CD4-positive, alpha-beta T cell treated with Interleukin-4 for 4 hours (primary cell): ENCODE measurements at regions not wholly inside any gene's neighbourhood (a gene's known extent, or its start where the extent isn't known, plus 50 kb on each side); places are given as distances from the start of the nearest gene placed in this dataset.

ENCODE experiments used
- DNase-seq: peaks from one replicate; pipeline ENCODE4 v3.0.0-alpha.2; 2020

- DNase-seq = no peak
These were observed 850.8 kb downstream of the BRD1 start for GRCh38 chr22:48976556-48977535.

GRCh38 chr22:48975886-48976285 is 851.8 kb downstream of the BRD1 start:
- DNase-seq = no peak

- no peak for DNase-seq
These were observed 852.3 kb downstream of the BRD1 start for GRCh38 chr22:48975316-48975741.

- DNase-seq = no peak
These were observed 853.0 kb downstream of the BRD1 start for GRCh38 chr22:48974443-48975315.

- DNase-seq = no peak
These were observed 854.0 kb downstream of the BRD1 start for GRCh38 chr22:48973694-48974041.

- no peak for DNase-seq
These were observed 854.5 kb downstream of the BRD1 start for GRCh38 chr22:48972979-48973693.

GRCh38 chr22:48968201-48968959 is 859.3 kb downstream of the BRD1 start:
- DNase-seq = no peak

GRCh38 chr22:48963405-48963804 is 864.3 kb downstream of the BRD1 start:
- no peak for DNase-seq

GRCh38 chr22:48961705-48962104 is 866.0 kb downstream of the BRD1 start:
- DNase-seq = no peak

- DNase-seq = no peak
These were observed 866.6 kb downstream of the BRD1 start for GRCh38 chr22:48960980-48961660.

- no peak for DNase-seq
These were observed 867.1 kb downstream of the BRD1 start for GRCh38 chr22:48960576-48960975.

- DNase-seq = no peak
These were observed 868.2 kb downstream of the BRD1 start for GRCh38 chr22:48959496-48959895.

- DNase-seq = no peak
These were observed 869.7 kb downstream of the BRD1 start for GRCh38 chr22:48957987-48958321.

GRCh38 chr22:48957311-48957986 is 870.2 kb downstream of the BRD1 start:
- no peak for DNase-seq

- DNase-seq = no peak
These were observed 872.0 kb downstream of the BRD1 start for GRCh38 chr22:48955351-48956311.

- no peak for DNase-seq
These were observed 872.8 kb downstream of the BRD1 start for GRCh38 chr22:48954781-48955311.

- DNase-seq = no peak
These were observed 873.8 kb downstream of the BRD1 start for GRCh38 chr22:48953830-48954229.

GRCh38 chr22:48953103-48953720 is 874.5 kb downstream of the BRD1 start:
- no peak for DNase-seq
